Loucy (cell line): ENCODE measurements at regions not wholly inside any gene's neighbourhood (a gene's known extent, or its start where the extent isn't known, plus 50 kb on each side); places are given as distances from the start of the nearest gene placed in this dataset.

ENCODE experiments used
- EZH2phosphoT487 ChIP-seq: fragments of 200-600 bp; IDR thresholded peaks from 2 replicates; pipeline ENCODE4 v1.6.1; 2018; ENCODE audit warnings: antibody characterized with exemption, mild to moderate bottlenecking, moderate library complexity, borderline replicate concordance
- TF ChIP-seq, protein P1 (sequence below): fragments of 200-600 bp; sonication (generic); conservative IDR thresholded peaks from 2 replicates; pipeline ENCODE4 v1.5.1; 2014; ENCODE audit warnings: mild to moderate bottlenecking, antibody characterized with exemption, low read length

DNA sequence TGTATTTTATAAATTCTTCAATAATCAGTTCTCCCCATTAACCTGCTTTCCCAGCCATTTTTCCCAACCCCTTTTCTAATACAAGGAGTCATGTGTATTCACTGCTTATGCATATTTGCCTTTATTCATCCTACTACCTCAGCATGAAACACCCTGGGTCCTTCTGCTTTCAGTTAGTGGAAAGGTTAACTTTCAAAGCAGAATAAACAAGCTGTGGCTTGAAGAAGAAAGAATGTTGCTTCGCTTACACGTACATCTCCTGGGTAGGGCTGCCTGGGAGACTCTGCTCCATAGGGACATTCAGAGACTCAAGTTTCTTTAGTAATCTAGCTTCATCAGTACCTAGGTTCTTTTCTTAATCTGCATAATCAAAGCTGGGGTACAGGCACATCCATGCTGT is 567.8 kb upstream of the SLC10A2 start:
- TF ChIP-seq, protein P1, sequence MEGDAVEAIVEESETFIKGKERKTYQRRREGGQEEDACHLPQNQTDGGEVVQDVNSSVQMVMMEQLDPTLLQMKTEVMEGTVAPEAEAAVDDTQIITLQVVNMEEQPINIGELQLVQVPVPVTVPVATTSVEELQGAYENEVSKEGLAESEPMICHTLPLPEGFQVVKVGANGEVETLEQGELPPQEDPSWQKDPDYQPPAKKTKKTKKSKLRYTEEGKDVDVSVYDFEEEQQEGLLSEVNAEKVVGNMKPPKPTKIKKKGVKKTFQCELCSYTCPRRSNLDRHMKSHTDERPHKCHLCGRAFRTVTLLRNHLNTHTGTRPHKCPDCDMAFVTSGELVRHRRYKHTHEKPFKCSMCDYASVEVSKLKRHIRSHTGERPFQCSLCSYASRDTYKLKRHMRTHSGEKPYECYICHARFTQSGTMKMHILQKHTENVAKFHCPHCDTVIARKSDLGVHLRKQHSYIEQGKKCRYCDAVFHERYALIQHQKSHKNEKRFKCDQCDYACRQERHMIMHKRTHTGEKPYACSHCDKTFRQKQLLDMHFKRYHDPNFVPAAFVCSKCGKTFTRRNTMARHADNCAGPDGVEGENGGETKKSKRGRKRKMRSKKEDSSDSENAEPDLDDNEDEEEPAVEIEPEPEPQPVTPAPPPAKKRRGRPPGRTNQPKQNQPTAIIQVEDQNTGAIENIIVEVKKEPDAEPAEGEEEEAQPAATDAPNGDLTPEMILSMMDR: no peak
- no peak for TF ChIP-seq EZH2phosphoT487
